HG02885 (cell line): ENCODE measurements at regions not wholly inside any gene's neighbourhood (a gene's known extent, or its start where the extent isn't known, plus 50 kb on each side); places are given as distances from the start of the nearest gene placed in this dataset.
"Not testable (repeated sequence)": the region's sequence is repeated elsewhere in the genome, so short reads cannot be mapped to it uniquely, and the experiment has no call there.

Experiments used
- ATAC-seq: cut with Tn5 transposase; IDR thresholded peaks from one replicate; pipeline ENCODE4 v1.9.1; 2021; ENCODE audit warnings: mild to moderate bottlenecking; ENCODE audit not compliant: unreplicated experiment, poor library complexity

DNA sequence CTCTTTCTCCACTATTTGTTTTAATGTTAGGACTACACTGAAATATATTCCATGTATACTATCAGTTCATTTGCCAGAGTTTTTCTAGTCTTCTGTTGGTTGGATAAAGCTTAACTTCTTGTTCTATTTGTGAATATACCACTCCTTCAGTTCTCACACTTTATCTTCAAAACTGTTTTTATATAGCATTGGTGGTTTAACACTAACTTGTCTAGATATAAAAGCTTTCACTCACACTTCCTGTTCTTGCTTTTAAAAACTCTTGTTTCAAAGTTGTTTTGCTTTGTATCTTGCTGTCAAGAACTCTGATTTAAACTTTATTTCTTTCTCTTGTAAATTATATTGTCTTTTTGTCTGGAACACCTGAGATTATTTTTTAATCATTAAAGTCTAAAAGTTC, 226.8 kb upstream of the TENT5A start:
- no peak for ATAC-seq

DNA sequence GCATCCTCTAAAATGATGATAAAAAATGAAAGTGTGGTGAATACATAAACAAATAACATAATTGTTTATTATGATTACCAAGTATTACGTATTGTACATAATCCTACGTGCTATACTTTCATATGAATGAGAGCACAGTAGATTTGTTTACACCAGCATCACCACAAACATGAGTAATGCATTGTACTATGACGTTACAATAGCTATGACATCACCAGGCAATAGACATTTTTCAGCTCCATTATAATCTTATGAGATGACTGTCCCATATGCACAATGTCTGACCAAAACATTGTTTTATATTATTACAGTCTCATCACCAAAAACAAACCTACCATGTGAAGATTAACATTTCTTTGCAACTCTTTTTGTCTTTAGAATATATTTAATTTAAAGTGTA, 225.7 kb upstream of the TENT5A start:
- no peak for ATAC-seq

DNA sequence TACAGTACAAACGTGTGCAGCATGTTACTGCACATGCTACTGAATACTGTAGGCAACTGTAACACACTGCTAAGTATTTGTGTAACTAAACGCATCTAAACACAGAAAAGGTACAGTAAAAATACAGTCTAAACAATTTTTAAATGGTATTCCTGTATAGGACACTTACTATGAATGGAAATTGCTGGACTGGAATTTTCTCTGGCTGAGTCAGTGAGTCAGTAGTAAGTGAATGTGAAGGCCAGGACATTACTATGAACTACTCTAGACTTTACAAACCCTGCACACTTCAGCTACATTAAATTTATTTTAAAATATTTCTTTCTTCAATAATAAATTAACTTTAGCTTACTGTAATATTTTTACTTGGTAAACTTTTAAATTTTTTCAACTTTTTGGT, 225.0 kb upstream of the TENT5A start:
- no peak for ATAC-seq

DNA sequence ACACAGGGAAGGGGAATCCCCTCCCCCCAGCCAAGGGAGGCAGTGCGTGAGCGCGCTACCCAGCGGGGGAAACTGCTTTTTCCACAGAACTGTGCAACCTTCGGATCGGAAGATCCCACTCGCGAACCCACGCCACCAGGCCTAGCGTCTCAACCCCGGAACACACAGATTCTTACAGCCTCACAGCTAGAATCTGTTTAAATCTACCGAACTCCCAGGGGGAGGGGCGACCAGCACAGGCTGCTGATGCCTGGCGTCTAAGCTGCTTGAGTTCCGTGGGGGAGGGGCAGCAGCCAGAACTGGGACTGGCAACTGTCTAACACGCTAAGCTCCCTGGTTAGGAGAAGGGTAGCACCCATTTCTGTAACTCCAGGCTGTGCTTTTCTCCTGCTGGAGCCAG, 217.3 kb upstream of the TENT5A start:
- no peak for ATAC-seq

DNA sequence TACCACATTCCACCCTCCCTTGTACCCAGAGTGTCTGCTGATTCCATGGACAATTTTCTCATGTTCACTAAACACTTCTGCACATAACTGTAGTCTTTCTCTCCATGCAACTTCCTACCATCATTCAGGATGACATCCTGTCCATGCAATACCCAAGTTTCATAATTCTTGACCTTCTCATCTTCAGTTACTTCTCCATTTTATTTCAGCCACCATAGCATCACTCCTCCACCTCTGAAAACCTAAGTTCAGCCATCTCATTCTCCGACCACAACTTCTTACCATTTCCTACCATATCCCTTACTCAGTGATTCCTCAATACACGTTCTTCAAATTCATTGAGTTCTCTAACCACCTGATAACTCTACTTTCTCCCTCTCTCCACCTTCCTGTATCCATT, 216.5 kb upstream of the TENT5A start:
- ATAC-seq, result no peak

DNA sequence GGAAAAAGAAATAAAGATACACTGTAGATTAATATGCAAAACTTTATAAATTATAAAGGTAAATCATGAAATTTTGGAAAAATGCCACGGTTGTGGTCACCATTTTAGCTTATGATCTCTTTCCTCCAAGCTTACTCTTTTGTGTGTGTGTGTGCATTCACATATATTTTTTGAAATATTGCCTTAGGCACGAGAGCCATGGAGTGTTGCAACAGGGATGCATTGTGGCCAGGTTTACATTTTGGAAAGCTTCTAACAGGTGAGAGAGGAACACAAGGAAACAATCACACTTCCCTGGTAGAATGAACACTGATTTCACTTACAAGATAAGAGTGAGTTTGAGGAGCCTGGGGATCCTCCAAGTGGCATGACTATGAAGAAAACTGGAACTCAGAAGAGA, 214.5 kb upstream of the TENT5A start:
- ATAC-seq, result no peak

DNA sequence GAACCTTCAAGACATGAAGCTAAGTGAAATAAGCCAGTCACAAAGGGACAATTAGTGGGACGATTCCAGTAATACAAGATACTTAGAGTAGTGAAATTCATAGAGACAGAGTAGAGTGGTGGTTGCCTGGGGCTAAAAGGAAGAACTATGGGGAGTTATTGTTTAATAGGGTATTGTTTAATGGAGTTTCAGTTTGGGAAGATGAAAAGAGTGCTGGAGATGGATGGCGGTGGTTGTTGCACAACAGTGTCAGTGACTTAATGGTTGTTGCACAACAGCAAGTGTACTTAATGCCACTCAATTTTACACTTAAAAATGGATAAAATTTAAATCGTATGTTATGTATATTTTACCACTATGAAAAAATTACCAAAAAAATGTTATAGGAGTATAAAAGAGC, 209.7 kb upstream of the TENT5A start:
- ATAC-seq, result no peak

DNA sequence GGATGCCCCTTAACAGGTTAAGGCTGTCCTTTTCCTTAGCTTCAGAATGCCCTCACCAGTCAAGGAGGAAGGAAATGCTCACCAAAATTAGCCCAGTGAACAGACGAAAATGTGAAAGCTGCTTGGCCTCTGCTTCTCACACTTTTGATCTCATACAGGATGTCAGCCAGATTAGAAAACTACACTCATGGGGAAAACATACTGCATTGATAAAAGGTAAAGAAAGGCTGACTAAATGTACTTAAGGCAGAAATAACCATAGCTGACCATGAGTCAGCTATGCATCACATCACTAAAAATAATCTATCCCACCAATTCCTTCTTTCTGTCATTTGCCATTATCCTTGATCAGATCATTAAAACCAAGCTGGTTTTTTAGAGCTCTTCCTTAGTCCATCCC, 198.4 kb upstream of the TENT5A start:
- peak; percentile 84 for ATAC-seq

DNA sequence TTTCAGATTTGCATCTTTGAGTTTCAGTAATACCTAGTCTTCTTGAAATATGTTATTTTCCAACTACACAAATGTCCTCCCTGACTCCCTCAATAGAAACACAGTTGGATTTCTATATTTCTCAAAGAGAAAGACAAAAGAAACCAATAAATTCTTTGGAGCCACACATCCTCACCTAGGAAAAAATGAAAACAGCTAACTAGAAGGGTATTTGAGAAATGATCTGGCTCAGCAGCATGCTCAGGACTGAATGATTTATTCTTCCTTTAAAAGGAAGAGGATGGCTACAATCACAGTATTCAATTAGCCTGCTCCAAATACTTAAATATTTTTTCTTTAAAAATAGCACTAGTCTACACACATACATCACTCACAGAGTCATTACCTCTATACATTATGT, 196.4 kb upstream of the TENT5A start:
- no peak for ATAC-seq

DNA sequence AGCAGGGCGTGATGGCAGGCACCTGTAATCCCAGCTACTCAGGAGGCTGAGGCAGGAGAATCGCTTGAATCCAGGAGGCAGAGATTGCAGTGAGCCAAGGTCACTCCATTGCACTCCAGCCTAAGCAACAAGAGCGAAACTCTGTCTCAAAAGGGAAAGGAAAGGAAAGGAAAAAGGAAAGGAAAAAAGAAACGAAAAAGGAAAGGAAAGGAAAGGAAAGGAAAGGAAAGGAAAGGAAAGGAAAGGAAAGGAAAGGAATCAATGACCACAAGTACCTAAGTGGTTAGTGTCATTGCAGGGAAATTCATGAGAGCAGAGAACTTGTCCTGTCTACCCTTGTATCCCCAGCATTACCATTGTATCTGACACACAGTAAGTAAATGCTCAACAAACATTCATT, 195.7 kb upstream of the TENT5A start:
- ATAC-seq, result not testable (repeated sequence)

DNA sequence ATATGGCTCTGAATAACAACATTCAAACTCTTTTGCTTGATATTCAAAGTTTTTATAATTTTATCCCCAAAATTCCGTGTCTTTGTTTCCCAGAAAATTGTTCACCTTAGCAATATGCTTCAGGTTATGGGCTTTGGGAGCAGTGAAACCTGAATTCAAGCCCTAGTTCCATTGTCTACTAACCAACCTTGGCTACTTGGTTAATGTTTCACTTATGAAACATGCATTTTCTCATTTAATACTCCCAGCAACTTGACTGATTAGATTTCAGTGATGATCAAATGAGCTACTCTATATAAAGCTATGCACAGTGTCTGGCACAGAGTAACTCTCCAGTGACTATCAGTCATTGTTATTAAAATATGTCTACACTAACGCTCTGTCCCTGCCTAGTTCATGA, 192.2 kb upstream of the TENT5A start:
- ATAC-seq, result no peak

DNA sequence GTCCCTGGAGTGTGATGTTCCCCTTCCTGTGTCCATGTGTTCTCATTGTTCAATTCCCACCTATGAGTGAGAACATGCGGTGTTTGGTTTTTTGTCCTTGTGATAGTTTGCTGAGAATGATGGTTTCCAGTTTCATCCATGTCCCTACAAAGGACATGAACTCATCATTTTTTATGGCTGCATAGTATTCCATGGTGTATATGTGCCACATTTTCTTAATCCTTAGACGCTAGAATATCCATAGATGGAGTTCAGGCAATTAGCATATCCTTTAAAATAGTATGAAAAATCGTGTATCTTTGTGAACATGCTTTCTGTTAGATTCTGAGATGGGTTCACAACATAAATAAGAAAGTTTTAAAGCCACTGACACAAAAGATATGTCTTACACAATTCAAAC, 190.4 kb upstream of the TENT5A start:
- not testable (repeated sequence) for ATAC-seq

DNA sequence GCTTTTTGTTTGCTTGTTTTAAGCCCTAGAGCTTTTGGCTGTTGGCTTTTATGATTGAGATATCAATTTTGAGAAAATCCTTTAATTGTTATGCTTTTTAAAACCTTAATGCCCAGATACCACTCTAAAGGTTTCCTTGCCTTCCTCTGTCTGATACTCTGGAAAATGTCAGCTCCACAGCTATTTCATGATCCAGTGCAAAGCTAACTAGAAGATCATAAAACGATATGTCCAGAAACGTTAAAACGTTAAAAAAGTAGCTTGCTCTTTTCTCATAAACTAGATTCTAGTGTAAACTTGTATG, 189.5 kb upstream of the TENT5A start:
- no peak for ATAC-seq

DNA sequence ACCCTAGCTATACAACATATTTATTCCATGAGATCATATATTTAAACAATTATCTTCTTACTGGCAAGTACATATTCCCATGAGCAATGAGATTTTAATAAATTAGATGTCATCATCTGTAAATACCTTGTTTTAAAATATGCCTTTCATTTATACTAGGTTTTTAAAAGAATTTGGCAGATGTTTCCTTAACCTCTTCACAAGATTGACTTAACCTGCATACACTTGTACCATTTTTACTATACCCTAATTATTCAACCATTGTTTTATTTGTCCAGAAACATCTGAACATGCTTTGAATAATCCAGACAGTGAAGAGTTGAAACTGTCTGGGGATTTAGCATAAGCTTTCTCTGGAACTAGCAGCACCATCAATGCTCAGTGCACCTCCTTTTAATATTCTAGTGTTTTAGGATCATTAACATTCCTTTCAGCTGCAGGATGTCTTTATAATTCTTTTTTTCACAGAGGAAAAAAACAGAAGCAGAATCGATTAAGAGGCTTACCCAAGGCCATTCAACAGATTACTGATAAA, 188.0 kb upstream of the TENT5A start:
- ATAC-seq, result no peak

DNA sequence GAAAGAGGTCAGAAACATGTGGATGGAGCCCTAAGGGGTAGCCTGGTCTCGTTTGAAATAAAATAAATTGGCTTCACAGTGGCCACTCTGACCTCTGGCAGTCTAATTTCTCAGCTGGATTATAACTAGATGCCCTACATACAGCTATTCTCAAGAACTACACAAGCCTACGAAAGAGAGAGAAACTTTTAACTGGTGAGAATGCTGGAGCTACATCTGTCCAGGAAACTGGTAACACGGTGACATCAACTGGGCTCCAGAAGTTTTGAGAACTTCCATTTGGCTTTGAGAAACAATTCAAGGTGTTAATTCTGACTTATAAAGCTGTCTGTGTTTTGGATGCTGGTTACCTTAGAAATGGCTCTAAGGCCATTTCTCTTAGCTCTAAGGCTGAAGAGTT, 187.3 kb upstream of the TENT5A start:
- no peak for ATAC-seq

DNA sequence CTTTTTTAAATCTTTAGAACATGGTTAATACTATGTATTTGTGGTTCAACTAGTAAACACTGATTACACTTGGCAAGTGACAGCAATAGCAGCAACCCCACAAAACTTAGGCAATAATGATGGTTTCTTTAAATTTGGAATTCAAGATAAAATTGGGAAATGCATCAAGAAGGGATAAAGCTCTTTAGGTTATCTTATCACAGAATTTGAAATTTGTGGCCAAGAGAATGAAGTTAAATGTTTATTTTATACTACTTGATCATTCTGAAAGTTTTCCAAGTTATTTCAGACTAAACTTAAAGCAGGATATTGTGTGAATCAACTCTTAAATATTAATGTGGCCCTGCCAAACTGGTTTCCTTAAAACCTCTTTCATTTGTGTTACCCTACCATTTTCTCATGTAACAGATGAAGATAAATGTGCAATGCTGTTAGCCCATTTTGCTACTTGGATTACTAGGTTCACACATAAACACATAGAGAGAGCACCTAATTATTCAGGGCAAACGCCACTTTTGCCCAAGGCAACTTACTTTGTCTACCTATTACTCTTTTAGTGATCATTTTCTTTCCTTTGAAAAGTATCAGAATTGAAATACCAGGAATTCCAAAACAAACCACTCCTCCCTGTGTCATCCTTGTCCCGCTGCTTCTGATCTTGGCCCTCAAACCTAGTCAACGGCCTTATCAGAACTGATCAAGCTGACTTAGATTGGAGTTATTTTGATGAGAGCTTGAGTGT, 186.7 kb upstream of the TENT5A start:
- ATAC-seq, result no peak

DNA sequence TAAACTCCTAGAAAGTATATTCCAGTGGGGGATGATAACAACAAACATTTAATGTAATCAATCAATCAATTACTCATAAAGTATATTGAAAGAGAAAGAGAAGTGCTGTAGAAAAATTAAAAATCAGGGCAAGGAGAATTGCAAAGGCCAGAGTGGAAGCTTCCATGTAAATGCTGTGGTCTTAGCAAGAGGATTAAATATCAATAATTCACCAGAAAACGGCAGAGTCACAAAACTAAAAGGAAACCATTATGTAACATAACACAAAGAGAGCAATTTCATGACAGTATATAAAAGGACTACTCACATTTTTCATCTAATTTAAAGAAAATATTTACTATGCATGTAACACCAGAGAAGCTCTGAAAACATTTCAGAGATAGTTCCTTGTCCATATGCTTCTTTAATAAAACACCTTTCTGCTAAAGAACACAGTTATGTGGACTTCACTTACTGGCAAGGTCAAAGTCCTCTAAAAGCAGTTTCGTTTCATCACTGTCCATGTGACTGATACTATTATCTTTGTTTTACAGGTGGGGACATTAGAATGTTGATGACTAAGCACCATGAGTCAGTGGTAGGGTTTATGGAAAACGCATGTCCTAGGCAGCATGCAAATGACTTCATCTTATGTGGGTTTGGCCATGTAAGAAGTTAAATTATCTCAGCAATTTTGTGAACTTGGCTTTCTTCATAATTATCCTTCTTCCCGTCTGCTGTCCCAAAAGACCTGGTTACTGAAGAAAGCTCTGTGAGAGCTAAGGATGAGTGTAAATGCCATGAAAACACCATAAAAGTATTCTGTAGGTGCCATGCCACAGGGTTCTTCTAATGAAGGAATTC, 185.8 kb upstream of the TENT5A start:
- peak; percentile 74 for ATAC-seq

DNA sequence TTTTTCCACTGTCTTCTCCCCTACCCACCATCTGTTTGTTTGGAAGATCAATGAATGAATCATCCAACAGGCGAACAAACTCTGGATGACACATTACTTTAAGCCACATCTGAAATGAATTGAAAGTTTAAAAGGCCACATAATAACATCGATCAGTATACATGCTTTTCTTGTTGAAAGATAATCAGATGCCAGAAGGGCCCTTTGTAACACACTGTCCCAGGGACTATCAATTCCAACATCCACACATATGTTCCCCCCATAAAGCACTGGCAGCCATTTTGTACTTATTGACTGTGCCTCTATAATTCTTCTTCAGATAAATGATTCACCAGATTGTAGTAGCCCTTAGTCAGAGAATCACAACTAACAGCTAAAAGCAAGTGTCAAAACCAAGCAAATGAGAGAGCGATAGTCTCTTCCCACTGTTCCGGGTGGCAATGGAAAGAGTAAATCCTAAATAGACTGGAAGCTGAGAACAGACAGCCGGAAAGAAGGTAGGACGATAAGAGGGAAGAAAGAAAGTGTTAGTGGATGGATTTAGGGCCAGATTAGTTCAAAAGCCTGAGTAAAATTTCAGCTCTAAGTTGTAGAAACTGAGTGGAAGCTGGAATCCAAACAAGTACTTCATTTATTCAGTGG, 184.9 kb upstream of the TENT5A start:
- ATAC-seq, result no peak

DNA sequence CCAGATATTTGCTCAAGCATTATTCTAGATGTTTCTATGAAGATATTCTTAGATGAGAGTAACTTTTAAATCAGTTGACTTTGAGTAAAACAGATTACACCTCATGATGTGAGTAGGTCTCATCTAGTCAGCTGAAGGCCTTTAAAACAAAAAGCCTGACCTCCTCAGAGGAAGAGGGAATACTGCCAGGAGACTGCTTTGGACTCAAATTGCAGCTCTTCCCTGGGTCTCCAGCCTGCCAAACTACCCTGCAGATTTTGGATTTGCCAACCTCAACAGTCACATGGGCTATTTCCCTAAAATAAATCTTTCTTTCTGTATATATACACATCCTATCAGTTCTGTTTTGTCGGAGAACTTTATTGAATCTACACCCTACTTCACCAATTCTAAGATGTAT, 182.5 kb upstream of the TENT5A start:
- ATAC-seq, result no peak

DNA sequence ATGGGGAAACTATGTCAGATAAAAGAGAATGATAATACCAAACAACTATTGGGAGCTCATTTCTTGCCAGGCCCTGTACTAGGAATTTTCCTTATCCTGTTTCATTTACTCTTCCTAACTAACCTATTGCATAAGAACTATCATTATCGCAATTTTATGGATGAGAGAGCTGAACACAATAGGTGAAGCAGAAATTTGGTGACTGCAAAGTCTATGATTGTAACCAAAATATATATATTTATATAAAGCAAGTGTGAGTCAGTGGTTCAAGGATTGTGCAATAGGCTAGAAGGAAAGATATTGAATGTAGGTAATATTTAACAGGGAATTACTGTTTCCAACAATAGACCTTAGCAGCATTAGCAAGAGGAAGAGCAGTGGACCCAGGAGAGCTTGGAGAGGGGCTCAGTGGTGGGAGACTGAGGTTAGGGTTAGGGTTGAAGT, 181.1 kb upstream of the TENT5A start:
- no peak for ATAC-seq

DNA sequence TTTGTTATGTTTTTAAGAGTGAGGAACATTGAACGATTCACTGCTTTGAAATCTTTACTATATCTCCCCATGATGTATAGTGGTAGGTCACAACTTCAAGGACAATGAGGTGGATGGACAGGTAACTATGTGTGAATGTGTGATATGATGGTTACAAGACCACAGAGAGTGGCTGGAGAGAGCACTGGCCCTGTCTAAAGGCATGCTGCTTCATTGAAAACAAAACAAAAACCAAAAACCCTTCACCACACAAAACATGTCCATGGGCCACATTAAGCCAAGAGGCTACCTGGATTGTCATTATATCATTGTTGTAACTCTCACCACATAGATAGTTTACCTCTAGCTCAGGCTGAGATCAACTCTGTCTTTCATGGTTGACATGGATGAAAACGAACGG, 180.6 kb upstream of the TENT5A start:
- ATAC-seq, result no peak
